ENCODE measurements at regions not wholly inside any gene's neighbourhood (a gene's known extent, or its start where the extent isn't known, plus 50 kb on each side); places are given as distances from the start of the nearest gene placed in this dataset.

DNA sequence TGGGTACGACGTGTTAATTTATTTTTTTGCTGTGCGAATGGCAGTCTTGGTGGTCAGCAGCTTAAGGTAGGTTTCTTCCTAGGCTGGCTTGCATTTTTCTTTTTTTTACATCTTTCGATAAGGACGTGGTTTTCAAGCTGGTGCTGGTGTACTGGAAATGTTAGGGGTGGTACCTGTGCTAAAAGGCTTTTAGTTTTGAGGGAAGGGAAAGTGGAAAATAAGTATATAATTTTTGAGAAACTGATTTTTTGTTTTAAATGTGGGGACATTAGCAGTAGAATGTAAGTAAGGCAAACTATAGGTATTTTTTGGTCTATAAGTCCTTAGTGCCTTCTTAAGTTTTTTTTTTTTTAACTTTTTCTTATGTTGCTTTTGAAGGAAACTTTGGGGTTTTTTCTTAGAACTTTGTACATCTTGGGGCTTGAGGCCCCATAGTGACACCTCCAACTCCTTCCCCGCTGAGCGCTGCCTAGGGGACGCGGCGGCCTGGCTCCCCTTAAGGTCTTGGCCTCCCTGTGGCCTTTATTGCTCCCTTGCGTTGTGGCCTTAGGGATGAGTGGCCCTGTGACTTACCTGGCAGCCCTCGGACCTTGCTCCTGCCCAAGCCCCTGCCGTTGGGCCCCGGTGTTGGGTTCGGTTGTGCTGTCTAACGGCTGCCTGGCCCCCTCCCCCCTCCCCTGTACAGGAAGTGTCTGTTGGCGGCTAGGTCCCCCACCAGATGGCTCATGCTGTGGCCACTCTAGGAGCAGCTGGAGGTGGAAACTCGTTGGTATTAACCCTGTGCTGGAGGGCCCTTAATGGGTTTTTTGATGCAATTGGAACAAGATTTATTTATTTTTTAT lies 88.0 kb upstream of the RPRML start:
- TF ChIP-seq TCF12 (IDR thresholded peaks at IDR 0.05; ENCODE audit: low read depth) (peak; percentile 89), FOXM1 (IDR thresholded peaks at IDR 0.05; ENCODE audit: borderline replicate concordance, low read depth) (0 out of 2 replicates have a peak, but pooled peaks have one; percentile 29), RAD21 (IDR thresholded peaks at IDR 0.05; ENCODE audit: low read depth) (peak; percentile 18; the same call in 1 of the 2 replicates), TAF1 (IDR thresholded peaks at IDR 0.05; ENCODE audit: low read depth) (peak; percentile 95), YY1 (IDR thresholded peaks at IDR 0.05; ENCODE audit: low read depth) (peak; percentile 77), MAX (IDR thresholded peaks at IDR 0.05) (peak; percentile 87), USF1 (IDR thresholded peaks at IDR 0.05) (peak; percentile 51; the same call in 1 of the 2 replicates), TEAD4 (IDR thresholded peaks at IDR 0.05) (peak; percentile 47; the same call in 1 of the 2 replicates), CEBPB (IDR thresholded peaks at IDR 0.05) (no peak; the same call in 1 of the 2 replicates), NFIC (IDR thresholded peaks at IDR 0.05) (peak; percentile 63), ZBTB7A (IDR thresholded peaks at IDR 0.05; ENCODE audit: low read depth) (peak; percentile 79), EP300 (IDR thresholded peaks at IDR 0.05; ENCODE audit: borderline replicate concordance) (peak; percentile 72; the same call in 1 of the 2 replicates), CREB1 (IDR thresholded peaks at IDR 0.05; ENCODE audit: low read depth) (no peak), EGR1 (IDR thresholded peaks at IDR 0.05) (no peak)
- TF ChIP-seq, protein P1, sequence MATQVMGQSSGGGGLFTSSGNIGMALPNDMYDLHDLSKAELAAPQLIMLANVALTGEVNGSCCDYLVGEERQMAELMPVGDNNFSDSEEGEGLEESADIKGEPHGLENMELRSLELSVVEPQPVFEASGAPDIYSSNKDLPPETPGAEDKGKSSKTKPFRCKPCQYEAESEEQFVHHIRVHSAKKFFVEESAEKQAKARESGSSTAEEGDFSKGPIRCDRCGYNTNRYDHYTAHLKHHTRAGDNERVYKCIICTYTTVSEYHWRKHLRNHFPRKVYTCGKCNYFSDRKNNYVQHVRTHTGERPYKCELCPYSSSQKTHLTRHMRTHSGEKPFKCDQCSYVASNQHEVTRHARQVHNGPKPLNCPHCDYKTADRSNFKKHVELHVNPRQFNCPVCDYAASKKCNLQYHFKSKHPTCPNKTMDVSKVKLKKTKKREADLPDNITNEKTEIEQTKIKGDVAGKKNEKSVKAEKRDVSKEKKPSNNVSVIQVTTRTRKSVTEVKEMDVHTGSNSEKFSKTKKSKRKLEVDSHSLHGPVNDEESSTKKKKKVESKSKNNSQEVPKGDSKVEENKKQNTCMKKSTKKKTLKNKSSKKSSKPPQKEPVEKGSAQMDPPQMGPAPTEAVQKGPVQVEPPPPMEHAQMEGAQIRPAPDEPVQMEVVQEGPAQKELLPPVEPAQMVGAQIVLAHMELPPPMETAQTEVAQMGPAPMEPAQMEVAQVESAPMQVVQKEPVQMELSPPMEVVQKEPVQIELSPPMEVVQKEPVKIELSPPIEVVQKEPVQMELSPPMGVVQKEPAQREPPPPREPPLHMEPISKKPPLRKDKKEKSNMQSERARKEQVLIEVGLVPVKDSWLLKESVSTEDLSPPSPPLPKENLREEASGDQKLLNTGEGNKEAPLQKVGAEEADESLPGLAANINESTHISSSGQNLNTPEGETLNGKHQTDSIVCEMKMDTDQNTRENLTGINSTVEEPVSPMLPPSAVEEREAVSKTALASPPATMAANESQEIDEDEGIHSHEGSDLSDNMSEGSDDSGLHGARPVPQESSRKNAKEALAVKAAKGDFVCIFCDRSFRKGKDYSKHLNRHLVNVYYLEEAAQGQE (IDR thresholded peaks at IDR 0.05; ENCODE audit: low read depth): no peak

- TF ChIP-seq EGR1 (IDR thresholded peaks at IDR 0.05): no peak
- TF ChIP-seq USF1 (IDR thresholded peaks at IDR 0.05): no peak
- no peak for TF ChIP-seq YY1 (IDR thresholded peaks at IDR 0.05; ENCODE audit: low read depth)
- no peak for TF ChIP-seq MAX (IDR thresholded peaks at IDR 0.05)
- no peak for TF ChIP-seq FOXM1 (IDR thresholded peaks at IDR 0.05; ENCODE audit: borderline replicate concordance, low read depth)
- TF ChIP-seq TCF12 (IDR thresholded peaks at IDR 0.05; ENCODE audit: low read depth): no peak
Observed at GRCh38 chr17:47066095-47066494, 87.0 kb upstream of the RPRML start.

DNA sequence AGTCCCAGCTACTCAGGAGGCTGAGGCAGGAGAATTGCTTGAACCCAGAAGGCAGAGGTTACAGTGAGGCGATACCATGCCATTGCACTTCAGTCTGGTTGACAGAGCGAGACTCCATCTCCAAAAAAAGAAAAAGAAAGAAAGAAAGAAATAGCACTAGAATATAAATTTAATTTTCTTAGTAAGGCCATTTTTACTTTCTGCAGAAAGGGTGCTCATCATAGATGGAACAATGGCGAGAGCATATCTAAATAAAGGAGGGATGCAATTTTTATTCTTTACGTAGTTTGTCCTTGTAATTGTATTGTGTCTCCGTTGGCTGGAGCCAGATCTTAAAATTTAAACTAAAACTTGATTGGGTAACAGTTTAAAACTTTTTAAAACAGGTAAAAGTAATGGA lies 85.6 kb upstream of the RPRML start:
- TF ChIP-seq YY1 (IDR thresholded peaks at IDR 0.05; ENCODE audit: low read depth) (no peak), EP300 (IDR thresholded peaks at IDR 0.05; ENCODE audit: borderline replicate concordance) (no peak), RAD21 (IDR thresholded peaks at IDR 0.05; ENCODE audit: low read depth) (no peak), EGR1 (IDR thresholded peaks at IDR 0.05) (no peak), CEBPB (IDR thresholded peaks at IDR 0.05) (no peak), CREB1 (IDR thresholded peaks at IDR 0.05; ENCODE audit: low read depth) (no peak), USF1 (IDR thresholded peaks at IDR 0.05) (no peak), FOXM1 (IDR thresholded peaks at IDR 0.05; ENCODE audit: borderline replicate concordance, low read depth) (no peak), TAF1 (IDR thresholded peaks at IDR 0.05; ENCODE audit: low read depth) (no peak), NFIC (IDR thresholded peaks at IDR 0.05) (no peak), MAX (IDR thresholded peaks at IDR 0.05) (no peak), TCF12 (IDR thresholded peaks at IDR 0.05; ENCODE audit: low read depth) (no peak)

DNA sequence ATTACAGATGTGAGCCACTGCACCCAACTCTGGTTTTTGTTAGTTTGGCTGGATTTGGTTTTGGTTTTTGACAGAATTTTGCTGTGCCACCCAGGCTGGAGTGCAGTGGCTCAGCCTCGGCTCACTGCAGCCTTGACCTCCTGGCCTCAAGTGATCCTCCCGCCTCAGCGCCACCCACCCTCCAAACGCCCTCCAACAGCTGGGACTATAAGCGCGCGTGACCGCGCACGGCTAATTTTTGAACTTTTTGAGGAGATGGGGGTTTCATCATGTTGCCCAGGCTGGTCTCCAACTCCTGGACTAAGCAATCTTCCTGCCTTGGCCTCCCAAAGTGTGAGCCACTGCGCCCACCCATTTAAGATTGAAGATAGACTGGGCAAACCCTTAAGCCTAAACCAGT lies 84.4 kb upstream of the RPRML start:
- no peak for TF ChIP-seq TAF1 (IDR thresholded peaks at IDR 0.05; ENCODE audit: low read depth)
- TF ChIP-seq ZBTB7A (IDR thresholded peaks at IDR 0.05; ENCODE audit: low read depth): no peak
- no peak for TF ChIP-seq FOXM1 (IDR thresholded peaks at IDR 0.05; ENCODE audit: borderline replicate concordance, low read depth)
- no peak for TF ChIP-seq CREB1 (IDR thresholded peaks at IDR 0.05; ENCODE audit: low read depth)
- no peak for TF ChIP-seq USF1 (IDR thresholded peaks at IDR 0.05)
- TF ChIP-seq TEAD4 (IDR thresholded peaks at IDR 0.05): no peak
- TF ChIP-seq CEBPB (IDR thresholded peaks at IDR 0.05): no peak
- TF ChIP-seq YY1 (IDR thresholded peaks at IDR 0.05; ENCODE audit: low read depth): no peak
- TF ChIP-seq EP300 (IDR thresholded peaks at IDR 0.05; ENCODE audit: borderline replicate concordance): no peak

DNA sequence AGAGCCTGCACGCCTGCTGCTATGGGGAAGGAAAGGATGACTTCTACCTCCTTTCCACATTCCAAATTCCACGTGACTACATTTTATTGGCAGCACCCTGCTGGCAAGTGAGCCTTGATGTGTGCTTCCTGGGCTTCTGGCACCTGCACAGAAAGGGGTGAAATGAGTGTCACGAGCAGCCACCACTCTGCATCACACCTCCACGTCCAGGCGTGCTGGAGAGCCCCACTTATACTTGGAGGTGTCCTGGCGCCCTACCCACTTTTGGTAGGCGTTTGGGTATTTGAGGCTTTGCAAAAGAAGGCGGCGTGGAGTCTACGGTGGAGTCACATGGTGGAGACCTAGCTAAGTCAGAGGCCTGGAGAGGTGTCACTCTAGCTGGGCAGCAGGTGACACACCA lies 81.0 kb upstream of the RPRML start:
- TF ChIP-seq MAX (IDR thresholded peaks at IDR 0.05) (peak; percentile 66), TCF12 (IDR thresholded peaks at IDR 0.05; ENCODE audit: low read depth) (0 out of 2 replicates have a peak, but pooled peaks have one; percentile 42), NFIC (IDR thresholded peaks at IDR 0.05) (0 out of 2 replicates have a peak, but pooled peaks have one; percentile 15), USF1 (IDR thresholded peaks at IDR 0.05) (peak; percentile 69), TEAD4 (IDR thresholded peaks at IDR 0.05) (peak; percentile 54), EP300 (IDR thresholded peaks at IDR 0.05; ENCODE audit: borderline replicate concordance) (0 out of 2 replicates have a peak, but pooled peaks have one; percentile 21)
